ENCODE measurements at regions not wholly inside any gene's neighbourhood (a gene's known extent, or its start where the extent isn't known, plus 50 kb on each side); places are given as distances from the start of the nearest gene placed in this dataset.

- TF ChIP-seq GATA3 (IDR thresholded peaks at IDR 0.05; ENCODE audit: low read depth, low read length) (no peak), GATA2 (IDR thresholded peaks at IDR 0.05; ENCODE audit: low read depth, low read length) (no peak)
These were observed 67.2 kb downstream of the MAF start for GRCh38 chr16:79533292-79533691.
